Stimulated activated effector memory CD8-positive, alpha-beta T cell treated with anti-CD3 and anti-CD28 coated beads, Interleukin-12 subunit alpha, Interleukin-12 subunit beta, amount 100 ng/mL, for 72 hours (primary cell): ENCODE measurements at regions not wholly inside any gene's neighbourhood (a gene's known extent, or its start where the extent isn't known, plus 50 kb on each side); places are given as distances from the start of the nearest gene placed in this dataset.
"Not testable (repeated sequence)": the region's sequence is repeated elsewhere in the genome, so short reads cannot be mapped to it uniquely, and the experiment has no call there.

Experiments
- ATAC-seq: fragments of 150-1000 bp; cut with Tn5 transposase; 2 replicates; pipeline ENCODE4 v1.10.0; 2021
- DNase-seq, 2 donors: peaks; one replicate each; pipeline ENCODE4 v3.0.0; 2021 to 2022; ENCODE audit warnings: low spot score in 2 of 2
- H3K27ac Mint-ChIP-seq: one replicate; pipeline ENCODE4 v1.8.0; 2022; ENCODE audit warnings: mild to moderate bottlenecking, mixed read lengths
- H3K36me3 Mint-ChIP-seq: one replicate; pipeline ENCODE4 v1.8.0; 2022; ENCODE audit warnings: mild to moderate bottlenecking, mixed read lengths
- H3K4me1 Mint-ChIP-seq: one replicate; pipeline ENCODE4 v1.8.0; 2022; ENCODE audit warnings: mixed read lengths
- H3K4me3 Mint-ChIP-seq: one replicate; pipeline ENCODE4 v1.8.0; 2022; ENCODE audit warnings: mild to moderate bottlenecking, mixed read lengths
- H3K9me3 Mint-ChIP-seq: one replicate; pipeline ENCODE4 v1.8.0; 2022; ENCODE audit warnings: mixed read lengths

- no peak for DNase-seq
- Mint-ChIP-seq H3K9me3 (peaks cover 15% of the 10 kb centered on the region), H3K36me3 (no peaks in the 10 kb centered on the region), H3K4me1 (no peaks in the 10 kb centered on the region), H3K27ac (no peak overlapping the region), H3K4me3 (no peak overlapping the region)
- ATAC-seq: no peak
These were observed 551.7 kb upstream of the NETO1 start for GRCh38 chr18:73419531-73419930.

GRCh38 chr18:73414598-73414997 lies 546.8 kb upstream of the NETO1 start:
- Mint-ChIP-seq H3K9me3 (peaks cover 18% of the 10 kb centered on the region), H3K27ac (no peak overlapping the region), H3K4me1 (no peaks in the 10 kb centered on the region), H3K36me3 (no peaks in the 10 kb centered on the region), H3K4me3 (no peak overlapping the region)
- no peak for DNase-seq
- no peak for ATAC-seq

DNA sequence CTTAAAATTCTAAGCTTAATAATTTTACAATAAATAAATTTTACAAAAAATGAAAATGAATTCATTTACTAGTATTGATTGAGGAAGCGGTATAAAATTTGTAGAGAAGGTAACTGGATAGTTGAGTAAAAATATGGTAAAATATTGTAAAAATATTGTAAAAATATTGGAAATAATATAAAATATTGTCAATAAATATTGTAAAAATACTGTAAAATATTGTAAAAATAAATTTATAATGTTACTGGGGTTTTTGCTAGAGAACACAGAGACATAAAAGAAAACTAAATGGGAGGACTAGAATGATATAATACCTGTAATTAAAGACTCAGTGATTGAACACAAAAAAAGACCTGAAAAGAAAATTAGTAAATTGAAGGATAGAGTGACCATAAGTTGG lies 546.3 kb upstream of the NETO1 start:
- ATAC-seq (no peak), DNase-seq (no peak)
- Mint-ChIP-seq H3K27ac (no peak overlapping the region), H3K9me3 (peaks cover 18% of the 10 kb centered on the region), H3K4me3 (no peak overlapping the region), H3K36me3 (no peaks in the 10 kb centered on the region), H3K4me1 (no peaks in the 10 kb centered on the region)

DNA sequence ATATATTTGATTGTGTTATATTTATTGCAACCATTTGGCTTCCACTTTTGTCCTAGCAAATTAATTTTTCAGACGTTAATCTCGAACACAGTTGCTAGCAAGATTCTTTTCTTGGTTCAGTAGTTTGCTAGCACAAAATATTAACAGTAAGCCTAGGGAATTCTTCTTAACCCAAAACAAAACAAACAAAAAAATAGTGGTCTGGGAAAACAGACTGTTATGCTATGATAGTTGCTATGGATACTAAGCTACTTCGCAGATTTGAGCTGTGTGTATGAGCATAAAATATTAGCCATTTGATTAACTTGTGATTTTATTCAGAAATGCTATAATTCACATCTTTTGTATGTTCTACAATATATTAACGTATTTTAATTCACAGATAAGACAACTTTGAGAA lies 541.5 kb upstream of the NETO1 start:
- Mint-ChIP-seq H3K36me3 (no peaks in the 10 kb centered on the region), H3K9me3 (peaks cover 9% of the 10 kb centered on the region), H3K4me3 (no peak overlapping the region), H3K27ac (no peak overlapping the region), H3K4me1 (no peaks in the 10 kb centered on the region)
- no peak for ATAC-seq
- no peak for DNase-seq

DNA sequence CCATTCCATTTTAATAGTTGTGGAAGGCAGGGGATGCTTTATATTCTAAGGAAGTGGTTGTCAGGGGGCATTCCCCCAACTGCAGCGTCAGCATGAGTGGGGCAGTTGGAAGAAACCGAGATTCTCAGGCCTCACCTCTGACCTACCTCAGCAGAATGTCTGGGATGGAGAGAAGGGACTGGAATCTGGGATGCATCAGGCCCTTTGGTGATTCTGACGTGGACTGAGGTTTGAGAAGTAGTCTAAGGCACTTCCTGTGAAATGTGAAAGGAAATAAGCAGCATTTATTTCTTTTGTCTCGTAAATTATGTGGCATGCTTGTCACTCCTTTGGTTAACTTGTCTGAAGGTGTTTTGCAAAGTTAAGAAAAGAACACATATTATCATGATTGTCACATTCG lies 540.7 kb upstream of the NETO1 start:
- Mint-ChIP-seq H3K9me3 (peaks cover 6% of the 10 kb centered on the region), H3K4me1 (no peaks in the 10 kb centered on the region), H3K4me3 (no peak overlapping the region), H3K27ac (no peak overlapping the region), H3K36me3 (no peaks in the 10 kb centered on the region)
- no peak for ATAC-seq
- no peak for DNase-seq

DNA sequence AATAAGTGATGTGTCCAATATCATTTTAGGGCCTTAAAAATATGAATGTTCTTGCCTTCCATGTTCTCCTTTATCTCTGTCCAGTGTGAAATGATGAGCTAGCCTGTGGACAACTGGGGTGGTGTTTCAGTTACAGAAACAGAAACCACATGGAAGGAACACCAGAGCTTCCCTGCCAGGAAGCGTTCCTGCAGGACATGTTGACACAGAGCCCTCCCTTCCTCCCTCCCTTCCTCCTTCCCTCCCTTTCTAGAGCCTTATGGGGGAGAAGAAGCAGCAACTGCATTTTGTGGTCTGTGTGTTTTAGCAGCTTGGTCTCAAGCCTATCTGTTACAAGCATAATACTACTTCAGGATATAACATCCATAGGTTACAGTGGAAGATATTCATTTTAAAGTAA lies 539.7 kb upstream of the NETO1 start:
- H3K4me3 Mint-ChIP-seq: no peak overlapping the region
- no peak overlapping the region for H3K27ac Mint-ChIP-seq
- no peaks in the 10 kb centered on the region for H3K4me1 Mint-ChIP-seq
- no peak for ATAC-seq
- DNase-seq: no peak
- no peaks in the 10 kb centered on the region for H3K36me3 Mint-ChIP-seq
- peaks cover 6% of the 10 kb centered on the region for H3K9me3 Mint-ChIP-seq

DNA sequence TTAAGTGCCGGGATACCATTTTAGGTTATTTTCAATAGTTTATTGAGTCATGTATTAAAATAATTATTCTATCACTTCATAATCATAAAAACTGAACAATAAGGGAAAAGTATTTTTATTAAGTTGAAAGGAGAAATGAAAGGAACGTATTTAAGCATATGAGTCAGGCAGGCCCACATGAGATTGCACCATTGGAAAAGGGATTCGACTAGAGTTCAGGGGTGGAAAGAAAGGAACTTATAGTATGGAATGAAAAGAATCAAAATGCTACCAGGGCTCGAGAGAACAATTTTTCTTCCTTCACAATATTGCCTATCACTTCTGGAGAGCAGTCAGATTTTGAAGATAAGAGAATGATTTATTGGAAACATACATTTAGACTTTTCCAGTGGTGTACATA lies 516.5 kb upstream of the NETO1 start:
- Mint-ChIP-seq H3K4me1 (no peaks in the 10 kb centered on the region), H3K4me3 (no peak overlapping the region), H3K36me3 (no peaks in the 10 kb centered on the region), H3K27ac (no peak overlapping the region), H3K9me3 (peaks cover 25% of the 10 kb centered on the region)
- ATAC-seq: no peak
- no peak for DNase-seq

GRCh38 chr18:73381699-73382036 lies 513.9 kb upstream of the NETO1 start:
- no peaks in the 10 kb centered on the region for H3K4me1 Mint-ChIP-seq
- ATAC-seq: no peak
- H3K36me3 Mint-ChIP-seq: no peaks in the 10 kb centered on the region
- no peak for DNase-seq
- no peak overlapping the region for H3K27ac Mint-ChIP-seq
- no peak overlapping the region for H3K4me3 Mint-ChIP-seq
- H3K9me3 Mint-ChIP-seq: peaks cover 19% of the 10 kb centered on the region

GRCh38 chr18:73381016-73381698 lies 513.4 kb upstream of the NETO1 start:
- ATAC-seq (no peak), DNase-seq (no peak)
- Mint-ChIP-seq H3K4me1 (no peaks in the 10 kb centered on the region), H3K4me3 (no peak overlapping the region), H3K36me3 (no peaks in the 10 kb centered on the region), H3K9me3 (peaks cover 22% of the 10 kb centered on the region), H3K27ac (no peak overlapping the region)

DNA sequence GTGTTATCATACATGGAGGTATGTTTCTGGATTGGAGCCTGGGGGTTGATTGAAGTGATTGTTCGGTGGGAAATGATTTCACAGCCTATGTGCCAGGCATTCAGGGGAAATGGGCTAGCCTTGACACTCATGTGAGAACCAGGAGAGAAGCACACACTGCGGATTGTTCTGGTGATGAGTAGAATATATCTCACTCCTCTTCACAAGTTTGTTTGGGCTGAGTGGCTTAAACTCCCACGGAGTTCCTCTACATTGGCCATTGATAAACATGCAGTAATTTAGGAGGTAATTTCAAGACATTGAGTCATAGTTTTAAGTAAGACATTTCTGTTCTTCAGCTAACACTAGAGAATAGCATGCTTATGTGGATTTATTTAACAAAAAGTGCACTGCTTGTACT lies 498.9 kb upstream of the NETO1 start:
- Mint-ChIP-seq H3K4me1 (no peaks in the 10 kb centered on the region), H3K9me3 (peaks cover 9% of the 10 kb centered on the region), H3K27ac (no peak overlapping the region), H3K4me3 (no peak overlapping the region), H3K36me3 (no peaks in the 10 kb centered on the region)
- ATAC-seq (no peak), DNase-seq (no peak)

- Mint-ChIP-seq H3K27ac (no peak overlapping the region), H3K4me3 (no peak overlapping the region), H3K9me3 (peaks cover 11% of the 10 kb centered on the region), H3K4me1 (no peaks in the 10 kb centered on the region), H3K36me3 (no peaks in the 10 kb centered on the region)
- no peak for ATAC-seq
- DNase-seq: no peak
These were observed 497.2 kb upstream of the NETO1 start for GRCh38 chr18:73365018-73365417.

DNA sequence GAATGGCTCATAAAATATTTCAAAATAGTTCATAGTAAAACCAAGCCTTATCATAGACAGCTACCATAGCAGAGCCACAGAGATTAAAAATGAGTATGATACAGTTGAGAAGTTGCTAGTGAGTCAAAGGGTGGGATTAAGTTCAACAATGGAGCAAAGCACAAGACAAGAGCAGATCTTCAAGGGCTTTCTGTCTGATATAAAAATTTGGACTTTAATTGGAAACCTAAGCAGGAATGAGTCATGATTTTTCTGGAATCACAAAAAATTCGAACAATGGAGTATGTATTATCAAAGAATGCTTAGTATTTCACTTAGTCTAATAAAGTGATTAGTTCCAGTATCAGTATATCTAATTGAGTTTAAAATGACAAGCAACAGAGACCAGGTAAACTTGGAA lies 487.3 kb upstream of the NETO1 start:
- Mint-ChIP-seq H3K27ac (no peak overlapping the region), H3K36me3 (no peaks in the 10 kb centered on the region), H3K4me3 (no peak overlapping the region), H3K4me1 (no peaks in the 10 kb centered on the region), H3K9me3 (peaks cover 22% of the 10 kb centered on the region)
- ATAC-seq (no peak), DNase-seq (no peak)

DNA sequence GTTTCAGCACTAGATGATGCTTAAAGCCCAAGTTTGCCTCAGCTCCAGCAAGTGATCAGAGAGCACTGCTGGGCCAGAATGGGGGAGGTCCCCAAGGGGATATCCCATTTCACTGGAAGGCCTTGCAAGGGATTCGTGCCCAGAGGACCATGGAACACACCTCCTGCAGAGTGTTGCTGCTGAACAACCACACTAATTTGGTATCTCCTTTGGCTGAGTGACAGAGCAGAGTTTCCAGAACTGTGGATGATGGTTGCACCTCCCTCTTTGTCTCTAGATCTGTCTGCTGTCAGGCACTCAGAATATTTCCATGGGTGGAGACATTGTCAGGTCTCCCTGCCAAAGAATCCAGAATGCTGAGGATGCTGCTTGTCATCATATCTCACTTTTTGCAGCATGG lies 484.8 kb upstream of the NETO1 start:
- H3K36me3 Mint-ChIP-seq: no peaks in the 10 kb centered on the region
- ATAC-seq: no peak
- peaks cover 13% of the 10 kb centered on the region for H3K9me3 Mint-ChIP-seq
- no peak overlapping the region for H3K4me3 Mint-ChIP-seq
- no peak overlapping the region for H3K27ac Mint-ChIP-seq
- no peak for DNase-seq
- no peaks in the 10 kb centered on the region for H3K4me1 Mint-ChIP-seq

GRCh38 chr18:73340135-73340977 lies 472.6 kb upstream of the NETO1 start:
- DNase-seq (no peak), ATAC-seq (no peak)
- Mint-ChIP-seq H3K9me3 (peaks cover 13% of the 10 kb centered on the region), H3K4me1 (no peaks in the 10 kb centered on the region), H3K36me3 (no peaks in the 10 kb centered on the region), H3K4me3 (no peak overlapping the region), H3K27ac (no peak overlapping the region)

- H3K4me1 Mint-ChIP-seq: no peaks in the 10 kb centered on the region
- H3K4me3 Mint-ChIP-seq: no peak overlapping the region
- ATAC-seq (no peak), DNase-seq (no peak)
- peaks cover 23% of the 10 kb centered on the region for H3K9me3 Mint-ChIP-seq
- no peaks in the 10 kb centered on the region for H3K36me3 Mint-ChIP-seq
- no peak overlapping the region for H3K27ac Mint-ChIP-seq
These were observed 463.5 kb upstream of the NETO1 start for GRCh38 chr18:73331212-73331772.

DNA sequence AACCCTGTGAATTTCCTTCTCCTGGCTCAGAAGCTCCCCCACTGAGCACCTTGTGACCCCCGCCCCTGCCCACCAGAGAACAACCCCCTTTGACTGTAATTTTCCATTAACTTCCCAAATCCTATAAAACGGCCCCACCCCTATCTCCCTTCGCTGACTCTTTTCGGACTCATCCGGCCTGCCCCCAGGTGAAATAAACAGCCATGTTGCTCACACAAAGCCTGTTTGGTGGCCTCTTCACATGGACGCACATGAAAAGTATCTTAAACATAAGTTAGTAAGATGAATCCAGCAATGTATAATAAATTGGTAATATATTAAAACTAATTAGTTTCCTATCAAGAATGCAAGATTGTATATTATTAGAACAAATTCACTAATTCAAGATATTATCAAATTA lies 462.3 kb upstream of the NETO1 start:
- H3K9me3 Mint-ChIP-seq: peaks cover 29% of the 10 kb centered on the region
- not testable (repeated sequence) for H3K36me3 Mint-ChIP-seq, H3K4me1 Mint-ChIP-seq, DNase-seq, ATAC-seq, H3K27ac Mint-ChIP-seq, H3K4me3 Mint-ChIP-seq
